GM12878 (cell line): ENCODE measurements at regions not wholly inside any gene's neighbourhood (a gene's known extent, or its start where the extent isn't known, plus 50 kb on each side); places are given as distances from the start of the nearest gene placed in this dataset.

Experiments
- ATAC-seq: fragments of 200-7000 bp; cut with Tn5 transposase; 3 replicates; pipeline ENCODE4 v1.9.1; 2020; ENCODE audit warnings: mild to moderate bottlenecking, moderate library complexity
- BruUV-seq: library from RNA; stranded (reverse); fragments of 400-500 nt; replicated peaks from 2 replicates; lab custom pipeline; 2021; lab: Mats Ljungman, UMichigan
- CTCF ChIA-PET: fragments of 300-600 bp; sonication (Branson Sonifier 250); formaldehyde crosslinking; extraction: SDS; loops from one replicate; lab custom pipeline; 2021; ENCODE audit warnings: inconsistent platforms; lab: Yijun Ruan, JAX
- POLR2A ChIA-PET: fragments of 350-600 bp; formaldehyde crosslinking; extraction: SDS; loops from one replicate; lab custom pipeline; 2021; ENCODE audit warnings: inconsistent platforms; lab: Charles Lee
- RAD21 ChIA-PET: fragments of 300-600 bp; sonication (Branson Sonifier 250); formaldehyde crosslinking; loops from one replicate; lab custom pipeline; 2023; ENCODE audit warnings: antibody characterized with exemption; ENCODE audit not compliant: unreplicated experiment; lab: Charles Lee
- SMC1A ChIA-PET: fragments of 300-600 bp; sonication (Branson Sonifier 250); formaldehyde crosslinking; loops from one replicate; lab custom pipeline; 2023; ENCODE audit not compliant: unreplicated experiment, uncharacterized antibody; lab: Charles Lee
- DNase-seq: peaks from one replicate; pipeline ENCODE4 v3.0.0-alpha.2; 2011; ENCODE audit warnings: low read depth, low spot score
- FAIRE-seq: peaks from 3 replicates; lab custom pipeline; 2011; peaks lifted over from hg19 to GRCh38; lab: Jason Lieb, UNC
- H2AFZ ChIP-seq: 2 replicates; pipeline ENCODE4 v1.6.0; 2011; ENCODE audit warnings: low read depth, low read length, control low read depth; ENCODE audit not compliant: control insufficient read depth
- H3K27ac ChIP-seq: 2 replicates; pipeline ENCODE4 v1.5.1; 2011; ENCODE audit warnings: control low read depth; ENCODE audit not compliant: control insufficient read depth, insufficient read depth
- H3K27me3 ChIP-seq, 2 experiments: replicated peaks in 1 of 2; 2 replicates each; pipeline versions ENCODE4 v1.6.0 to v1.6.1; 2011; ENCODE audit warnings: low read length in 1 of 2; ENCODE audit not compliant: control insufficient read depth in 2 of 2, insufficient read depth in 2 of 2
- H3K36me3 ChIP-seq, 2 experiments: 2 replicates each; pipeline ENCODE4 v1.5.1; 2011; ENCODE audit warnings: low read length in 1 of 2; ENCODE audit not compliant: control insufficient read depth in 2 of 2, insufficient read depth in 2 of 2
- H3K4me1 ChIP-seq: 2 replicates; pipeline ENCODE4 v1.6.1; 2011; ENCODE audit warnings: mild to moderate bottlenecking, low read length, moderate library complexity, mixed read lengths; ENCODE audit not compliant: control insufficient read depth, insufficient read depth
- H3K4me2 ChIP-seq: 2 replicates; pipeline ENCODE4 v1.6.0; 2011; ENCODE audit warnings: control low read depth; ENCODE audit not compliant: control insufficient read depth, insufficient read depth
- H3K4me3 ChIP-seq: fragments of 200-600 bp; sonication (generic); 2 replicates; pipeline ENCODE4 v1.5.1; 2016
- H3K79me2 ChIP-seq: 2 replicates; pipeline ENCODE4 v1.6.0; 2011; ENCODE audit warnings: low read length; ENCODE audit not compliant: control insufficient read depth, insufficient read depth
- H3K9ac ChIP-seq: 2 replicates; pipeline ENCODE4 v1.8.0; 2011; ENCODE audit warnings: low read length, control low read depth, mixed read lengths; ENCODE audit not compliant: control insufficient read depth, insufficient read depth
- H3K9me3 ChIP-seq: replicated peaks from 3 replicates; pipeline ENCODE4 v1.5.1; 2011; ENCODE audit warnings: mild to moderate bottlenecking, low read length; ENCODE audit not compliant: control insufficient read depth, insufficient read depth
- H4K20me1 ChIP-seq: 2 replicates; pipeline ENCODE4 v1.6.0; 2011; ENCODE audit not compliant: control insufficient read depth, insufficient read depth
- SMAD1 ChIP-seq: fragments of 450-650 bp; IDR thresholded peaks from 2 replicates; pipeline ENCODE4 v1.6.1; 2018; ENCODE audit warnings: mild to moderate bottlenecking, low read depth; ENCODE audit not compliant: partially characterized antibody
- WGBS: methylation state at CpG from one replicate; pipeline ENCODE4 v1.1.6; 2016; ENCODE audit warnings: low lambda C conversion rate; ENCODE audit not compliant: insufficient replicate concordance, insufficient coverage; ENCODE audit errors: missing lambda C conversion rate; 5-methylcytosine and 5-hydroxymethylcytosine counted together
- in situ Hi-C: fragments of 300-500 bp; cut with MboI; formaldehyde crosslinking; loops from 9 replicates; pipeline ENCODE4 v1.14.3; 2018; ENCODE audit warnings: mixed read lengths
- intact Hi-C: fragments of 100-400 bp; cut with micrococcal nuclease; formaldehyde crosslinking; loops from one replicate; pipeline ENCODE4 v1.14.2; 2022; ENCODE audit not compliant: unreplicated experiment
- TF ChIP-seq, protein P1 (sequence below): fragments of 450-650 bp; IDR thresholded peaks from 2 replicates; pipeline ENCODE4 v1.6.1; 2017; ENCODE audit warnings: mild to moderate bottlenecking, moderate library complexity

GRCh38 chr3:177894081-177894728, 642.0 kb upstream of the KCNMB2 start:
- 18% methylated on average over 5 of the region's 5 CpGs for WGBS
- no peak for DNase-seq
- Histone ChIP-seq H3K4me1 (no peaks in the 10 kb centered on the region), H3K27me3 (no peaks in the 10 kb centered on the region), H4K20me1 (no peaks in the 10 kb centered on the region), H3K4me2 (no peak overlapping the region), H3K9ac (no peak overlapping the region)
- ChIA-PET CTCF (no interaction called here), POLR2A (no interaction called here), RAD21 (no interaction called here), SMC1A (no interaction called here)
- intact Hi-C loops = no loop called here
- TF ChIP-seq, protein P1, sequence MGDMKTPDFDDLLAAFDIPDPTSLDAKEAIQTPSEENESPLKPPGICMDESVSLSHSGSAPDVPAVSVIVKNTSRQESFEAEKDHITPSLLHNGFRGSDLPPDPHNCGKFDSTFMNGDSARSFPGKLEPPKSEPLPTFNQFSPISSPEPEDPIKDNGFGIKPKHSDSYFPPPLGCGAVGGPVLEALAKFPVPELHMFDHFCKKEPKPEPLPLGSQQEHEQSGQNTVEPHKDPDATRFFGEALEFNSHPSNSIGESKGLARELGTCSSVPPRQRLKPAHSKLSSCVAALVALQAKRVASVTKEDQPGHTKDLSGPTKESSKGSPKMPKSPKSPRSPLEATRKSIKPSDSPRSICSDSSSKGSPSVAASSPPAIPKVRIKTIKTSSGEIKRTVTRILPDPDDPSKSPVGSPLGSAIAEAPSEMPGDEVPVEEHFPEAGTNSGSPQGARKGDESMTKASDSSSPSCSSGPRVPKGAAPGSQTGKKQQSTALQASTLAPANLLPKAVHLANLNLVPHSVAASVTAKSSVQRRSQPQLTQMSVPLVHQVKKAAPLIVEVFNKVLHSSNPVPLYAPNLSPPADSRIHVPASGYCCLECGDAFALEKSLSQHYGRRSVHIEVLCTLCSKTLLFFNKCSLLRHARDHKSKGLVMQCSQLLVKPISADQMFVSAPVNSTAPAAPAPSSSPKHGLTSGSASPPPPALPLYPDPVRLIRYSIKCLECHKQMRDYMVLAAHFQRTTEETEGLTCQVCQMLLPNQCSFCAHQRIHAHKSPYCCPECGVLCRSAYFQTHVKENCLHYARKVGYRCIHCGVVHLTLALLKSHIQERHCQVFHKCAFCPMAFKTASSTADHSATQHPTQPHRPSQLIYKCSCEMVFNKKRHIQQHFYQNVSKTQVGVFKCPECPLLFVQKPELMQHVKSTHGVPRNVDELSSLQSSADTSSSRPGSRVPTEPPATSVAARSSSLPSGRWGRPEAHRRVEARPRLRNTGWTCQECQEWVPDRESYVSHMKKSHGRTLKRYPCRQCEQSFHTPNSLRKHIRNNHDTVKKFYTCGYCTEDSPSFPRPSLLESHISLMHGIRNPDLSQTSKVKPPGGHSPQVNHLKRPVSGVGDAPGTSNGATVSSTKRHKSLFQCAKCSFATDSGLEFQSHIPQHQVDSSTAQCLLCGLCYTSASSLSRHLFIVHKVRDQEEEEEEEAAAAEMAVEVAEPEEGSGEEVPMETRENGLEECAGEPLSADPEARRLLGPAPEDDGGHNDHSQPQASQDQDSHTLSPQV = no peak
- no peak for TF ChIP-seq SMAD1
- TF ChIP-seq, all 136 proteins: peak for 0
- ATAC-seq (no peak), FAIRE-seq (no peak)
- no peaks in the 10 kb centered on the region for H3K36me3 ChIP-seq
- no peaks in the 10 kb centered on the region; the same call in 2 of the 3 replicates for H3K9me3 ChIP-seq
- H3K27ac ChIP-seq = no peak overlapping the region
- no peaks in the 10 kb centered on the region for H3K79me2 ChIP-seq
- H3K4me3 ChIP-seq = no peak overlapping the region
- in situ Hi-C loops = no loop called here
- no peak overlapping the region for H2AFZ ChIP-seq
- BruUV-seq = no TSS peak
